Effector memory CD4-positive, alpha-beta T cell (primary cell): ENCODE measurements at regions not wholly inside any gene's neighbourhood (a gene's known extent, or its start where the extent isn't known, plus 50 kb on each side); places are given as distances from the start of the nearest gene placed in this dataset.

ENCODE experiments used
- DNase-seq, 3 donors: peaks; one replicate each; pipeline ENCODE4 v3.0.0-alpha.2; 2020
- H3K27ac ChIP-seq: 2 replicates; pipeline ENCODE4 v1.7.0; 2013; ENCODE audit warnings: mild to moderate bottlenecking, low read length, moderate library complexity; ENCODE audit not compliant: insufficient read depth, poor library complexity, severe bottlenecking
- H3K27me3 ChIP-seq: replicated peaks from 2 replicates; pipeline ENCODE4 v1.7.0; 2013; ENCODE audit warnings: mild to moderate bottlenecking, low read length; ENCODE audit not compliant: insufficient read depth, control insufficient read depth, poor library complexity, severe bottlenecking
- H3K36me3 ChIP-seq: 2 replicates; pipeline ENCODE4 v1.7.0; 2013; ENCODE audit warnings: mild to moderate bottlenecking, low read length, moderate library complexity; ENCODE audit not compliant: control insufficient read depth, insufficient read depth
- H3K4me1 ChIP-seq: 2 replicates; pipeline ENCODE4 v1.7.0; 2013; ENCODE audit warnings: low read length, mild to moderate bottlenecking; ENCODE audit not compliant: control insufficient read depth, insufficient read depth, poor library complexity, severe bottlenecking
- H3K4me3 ChIP-seq: 2 replicates; pipeline ENCODE4 v1.7.0; 2013; ENCODE audit warnings: low read length, low read depth, mild to moderate bottlenecking; ENCODE audit not compliant: insufficient read depth, poor library complexity, severe bottlenecking
- H3K9me3 ChIP-seq: 2 replicates; pipeline ENCODE4 v1.7.0; 2013; ENCODE audit warnings: mild to moderate bottlenecking, low read length, moderate library complexity; ENCODE audit not compliant: control insufficient read depth

GRCh38 chr2:56743807-56744206 is 560.0 kb downstream of the CCDC85A start:
- Histone ChIP-seq H3K36me3 (no peaks in the 10 kb centered on the region), H3K9me3 (no peaks in the 10 kb centered on the region), H3K27me3 (no peaks in the 10 kb centered on the region), H3K4me1 (no peaks in the 10 kb centered on the region), H3K4me3 (no peak overlapping the region), H3K27ac (no peak overlapping the region)
- DNase-seq: no peak

GRCh38 chr2:56749152-56749752 is 565.5 kb downstream of the CCDC85A start:
- H3K9me3 ChIP-seq: no peaks in the 10 kb centered on the region
- H3K36me3 ChIP-seq: no peaks in the 10 kb centered on the region
- no peaks in the 10 kb centered on the region for H3K4me1 ChIP-seq
- no peak overlapping the region for H3K4me3 ChIP-seq
- no peak for DNase-seq
- H3K27ac ChIP-seq: no peak overlapping the region
- H3K27me3 ChIP-seq: no peaks in the 10 kb centered on the region

DNA sequence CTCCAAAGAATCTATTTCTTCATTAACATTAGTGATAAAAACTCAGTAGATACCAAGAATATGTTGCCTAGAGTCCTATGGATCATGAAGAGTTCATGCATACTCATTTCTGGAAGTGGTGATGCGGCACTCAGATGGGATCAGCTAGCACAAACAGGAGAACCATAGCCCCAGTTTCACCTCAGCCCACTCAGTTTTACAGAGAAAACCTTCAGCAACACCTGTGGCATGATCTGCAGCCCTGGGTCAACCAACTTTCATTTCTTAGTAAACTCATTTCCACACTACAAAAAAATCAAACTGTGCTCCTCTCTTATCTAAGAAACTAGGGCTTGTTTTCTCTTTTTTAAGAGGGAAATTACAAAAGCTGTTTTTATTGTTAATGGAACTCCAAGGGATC is 569.4 kb downstream of the CCDC85A start:
- no peaks in the 10 kb centered on the region for H3K4me1 ChIP-seq
- no peaks in the 10 kb centered on the region for H3K27me3 ChIP-seq
- H3K36me3 ChIP-seq: no peaks in the 10 kb centered on the region
- no peaks in the 10 kb centered on the region for H3K9me3 ChIP-seq
- H3K4me3 ChIP-seq: no peak overlapping the region
- DNase-seq: no peak
- H3K27ac ChIP-seq: no peak overlapping the region

DNA sequence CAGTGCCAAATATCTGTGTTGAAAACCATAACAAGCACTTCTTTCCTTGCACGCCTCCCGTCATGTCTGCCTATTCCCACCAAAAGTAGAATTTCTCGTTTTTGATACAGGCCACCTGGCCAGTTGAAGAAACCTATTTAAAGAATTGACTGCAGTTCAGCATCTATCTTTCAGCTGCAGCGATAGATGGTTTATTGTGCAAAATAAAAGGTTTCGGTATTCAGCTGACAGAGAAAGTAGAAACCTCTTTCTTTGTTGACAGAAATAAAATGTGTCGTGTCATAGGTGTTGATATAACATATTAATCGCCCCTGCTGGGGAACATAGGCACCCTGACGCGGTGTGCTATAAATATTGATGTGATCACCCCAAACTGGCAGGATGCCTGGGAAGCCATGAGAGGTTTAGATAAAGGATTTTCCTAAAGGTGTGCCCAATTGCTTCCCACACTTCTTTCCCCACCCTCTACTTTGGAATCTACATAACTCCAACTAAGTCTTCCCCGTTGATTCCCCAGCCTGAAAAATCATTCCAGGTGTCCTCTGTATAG is 570.4 kb downstream of the CCDC85A start:
- no peak for DNase-seq
- no peaks in the 10 kb centered on the region for H3K9me3 ChIP-seq
- no peaks in the 10 kb centered on the region for H3K36me3 ChIP-seq
- no peak overlapping the region for H3K4me3 ChIP-seq
- no peaks in the 10 kb centered on the region for H3K27me3 ChIP-seq
- no peak overlapping the region for H3K27ac ChIP-seq
- no peaks in the 10 kb centered on the region for H3K4me1 ChIP-seq

GRCh38 chr2:56754627-56755026 is 570.8 kb downstream of the CCDC85A start:
- no peaks in the 10 kb centered on the region for H3K9me3 ChIP-seq
- H3K27ac ChIP-seq: no peak overlapping the region
- no peak overlapping the region for H3K4me3 ChIP-seq
- no peaks in the 10 kb centered on the region for H3K27me3 ChIP-seq
- no peaks in the 10 kb centered on the region for H3K4me1 ChIP-seq
- H3K36me3 ChIP-seq: no peaks in the 10 kb centered on the region
- DNase-seq: no peak

DNA sequence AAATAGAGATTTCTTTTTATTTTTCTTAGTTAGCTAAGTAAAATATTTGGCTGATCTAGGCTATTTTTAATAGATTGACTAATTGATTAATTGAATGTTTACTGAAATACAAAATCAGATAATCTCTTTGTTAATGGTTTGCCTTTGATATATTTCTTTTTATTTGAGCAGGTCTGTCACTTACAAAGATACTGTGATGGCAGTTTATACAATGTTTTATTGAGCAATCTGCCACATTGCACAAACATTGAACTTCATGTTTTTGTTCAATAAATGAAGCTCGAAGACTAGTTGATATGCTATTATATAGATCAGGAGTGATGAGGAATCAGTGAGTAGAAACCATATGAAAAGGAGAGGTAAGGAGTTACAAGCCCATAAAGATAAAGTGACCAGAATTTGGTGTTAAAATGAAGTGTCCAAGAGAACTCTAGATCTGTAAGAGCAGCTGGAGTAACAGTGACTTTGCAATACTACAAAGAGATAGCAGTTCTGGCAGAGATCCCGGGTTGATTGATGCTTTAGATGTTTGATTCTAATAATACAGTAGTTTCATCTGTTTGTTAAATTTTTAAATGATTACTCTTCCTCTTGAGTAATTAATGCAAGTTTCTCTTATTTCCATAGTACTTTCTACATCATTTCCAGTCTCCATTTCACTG is 574.2 kb downstream of the CCDC85A start:
- no peak for DNase-seq
- Histone ChIP-seq H3K27ac (no peak overlapping the region), H3K36me3 (no peaks in the 10 kb centered on the region), H3K4me1 (no peaks in the 10 kb centered on the region), H3K9me3 (no peaks in the 10 kb centered on the region), H3K27me3 (no peaks in the 10 kb centered on the region), H3K4me3 (no peak overlapping the region)

DNA sequence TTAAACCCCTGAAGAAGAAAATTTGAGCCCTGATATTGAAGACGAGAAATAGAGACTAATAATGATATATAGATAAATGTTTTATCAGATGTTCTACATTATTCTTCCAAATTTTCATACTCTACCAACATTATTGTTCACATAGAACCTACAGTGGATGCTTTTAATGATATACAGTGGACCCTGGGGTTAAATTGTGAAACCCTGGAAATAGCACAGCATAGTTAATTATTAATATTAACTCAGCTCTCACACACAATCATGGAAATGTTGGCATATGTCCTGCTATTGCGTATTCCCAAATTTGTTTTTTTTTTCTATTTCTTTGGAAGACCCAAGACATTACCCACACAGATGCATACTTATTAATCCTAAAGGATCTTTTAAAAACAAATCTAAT is 579.9 kb downstream of the CCDC85A start:
- no peaks in the 10 kb centered on the region for H3K36me3 ChIP-seq
- H3K27ac ChIP-seq: no peak overlapping the region
- no peak for DNase-seq
- H3K4me3 ChIP-seq: no peak overlapping the region
- H3K27me3 ChIP-seq: no peaks in the 10 kb centered on the region
- H3K9me3 ChIP-seq: no peaks in the 10 kb centered on the region
- no peaks in the 10 kb centered on the region for H3K4me1 ChIP-seq

- Histone ChIP-seq H3K4me3 (no peak overlapping the region), H3K36me3 (no peaks in the 10 kb centered on the region), H3K27ac (no peak overlapping the region), H3K27me3 (no peaks in the 10 kb centered on the region), H3K4me1 (no peaks in the 10 kb centered on the region), H3K9me3 (no peaks in the 10 kb centered on the region)
- no peak for DNase-seq
Measured at GRCh38 chr2:56768973-56769372, 585.2 kb downstream of the CCDC85A start.

GRCh38 chr2:56770490-56770889 is 586.7 kb downstream of the CCDC85A start:
- no peaks in the 10 kb centered on the region for H3K4me1 ChIP-seq
- H3K9me3 ChIP-seq: peaks cover 3% of the 10 kb centered on the region
- H3K36me3 ChIP-seq: no peaks in the 10 kb centered on the region
- H3K27ac ChIP-seq: no peak overlapping the region
- no peak for DNase-seq
- H3K27me3 ChIP-seq: no peaks in the 10 kb centered on the region
- H3K4me3 ChIP-seq: no peak overlapping the region

DNA sequence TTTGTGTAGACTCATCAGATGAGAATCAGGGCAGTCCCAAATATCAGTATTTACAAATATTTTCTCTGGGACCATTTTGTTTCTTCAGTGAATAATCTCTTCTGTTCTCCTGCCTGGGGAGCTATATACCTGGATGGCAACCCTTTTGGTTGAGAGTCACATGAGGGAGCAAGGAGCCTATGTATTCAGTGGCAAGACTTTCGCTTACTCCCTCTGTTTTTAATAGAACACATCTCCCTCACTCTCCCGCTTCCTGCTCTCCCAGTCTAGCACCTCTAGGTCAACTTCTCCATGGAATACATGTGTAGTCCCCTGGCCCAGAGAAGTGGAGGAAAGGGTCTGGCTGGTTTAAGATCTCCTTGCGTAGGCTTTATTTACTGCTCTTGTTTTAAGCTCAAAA is 600.3 kb downstream of the CCDC85A start:
- no peak for DNase-seq
- Histone ChIP-seq H3K27ac (no peak overlapping the region), H3K4me1 (no peaks in the 10 kb centered on the region)

More for the DNA sequence above, 600.3 kb downstream of the CCDC85A start:
- Histone ChIP-seq H3K27me3 (no peaks in the 10 kb centered on the region), H3K4me3 (no peak overlapping the region), H3K36me3 (no peaks in the 10 kb centered on the region), H3K9me3 (no peaks in the 10 kb centered on the region)
